Stomach smooth muscle (tissue), 2 donors: ENCODE measurements at regions not wholly inside any gene's neighbourhood (a gene's known extent, or its start where the extent isn't known, plus 50 kb on each side); places are given as distances from the start of the nearest gene placed in this dataset.
"Not testable (repeated sequence)": the region's sequence is repeated elsewhere in the genome, so short reads cannot be mapped to it uniquely, and the experiment has no call there.

ENCODE experiments used
- H3K27ac ChIP-seq: one replicate; pipeline ENCODE4 v1.7.0; 2013; ENCODE audit warnings: mild to moderate bottlenecking, low read length, inconsistent platforms
- H3K27me3 ChIP-seq, 2 donors: one replicate each; pipeline ENCODE4 v1.7.0; 2013; ENCODE audit warnings: low read length in 2 of 2; ENCODE audit not compliant: insufficient read depth in 2 of 2, control insufficient read depth in 1 of 2
- H3K36me3 ChIP-seq, 2 donors: one replicate each; pipeline ENCODE4 v1.7.0; 2013; ENCODE audit warnings: low read length in 2 of 2; ENCODE audit not compliant: control insufficient read depth in 2 of 2, insufficient read depth in 2 of 2
- H3K4me1 ChIP-seq: one replicate; pipeline ENCODE4 v1.7.0; 2013; ENCODE audit warnings: low read length; ENCODE audit not compliant: control insufficient read depth, insufficient read depth
- H3K4me3 ChIP-seq, 2 donors: one replicate each; pipeline ENCODE4 v1.7.0; 2013; ENCODE audit warnings: low read length in 2 of 2
- H3K9ac ChIP-seq, 2 donors: one replicate each; pipeline ENCODE4 v1.7.0; 2013; ENCODE audit warnings: low read length in 2 of 2, mild to moderate bottlenecking in 1 of 2
- H3K9me3 ChIP-seq, 2 donors: one replicate each; pipeline ENCODE4 v1.7.0; 2013; ENCODE audit warnings: low read length in 2 of 2; ENCODE audit not compliant: control insufficient read depth in 2 of 2
- donor health status: healthy.
- donor health status: Pancreatic carcinoma.

DNA sequence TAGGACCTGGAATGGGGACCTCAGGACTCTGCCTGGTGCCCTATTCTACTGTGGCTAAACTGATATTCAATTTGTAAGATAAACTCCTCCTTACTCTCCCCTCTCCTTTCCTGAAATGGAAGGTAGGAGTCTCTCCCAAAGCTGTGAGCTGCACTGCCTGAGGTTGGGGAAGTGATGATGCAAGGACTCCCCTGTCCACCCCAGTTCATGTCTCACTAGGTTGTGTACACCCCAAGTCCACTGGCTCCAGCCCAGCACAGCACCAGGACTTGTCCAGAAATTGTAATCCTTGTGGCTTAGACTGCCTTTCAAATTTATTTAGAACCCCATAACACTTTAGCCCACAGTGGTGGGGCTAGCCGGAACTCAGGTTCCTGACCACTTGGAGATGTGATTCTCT, 247.2 kb upstream of the CTBP2 start:
- Histone ChIP-seq H3K4me3 (no peak overlapping the region), H3K27ac (no peak overlapping the region), H3K4me1 (peaks cover 7% of the 10 kb centered on the region), H3K27me3 (no peaks in the 10 kb centered on the region), H3K9me3 (no peaks in the 10 kb centered on the region), H3K9ac (no peak overlapping the region), H3K36me3 (no peaks in the 10 kb centered on the region)

DNA sequence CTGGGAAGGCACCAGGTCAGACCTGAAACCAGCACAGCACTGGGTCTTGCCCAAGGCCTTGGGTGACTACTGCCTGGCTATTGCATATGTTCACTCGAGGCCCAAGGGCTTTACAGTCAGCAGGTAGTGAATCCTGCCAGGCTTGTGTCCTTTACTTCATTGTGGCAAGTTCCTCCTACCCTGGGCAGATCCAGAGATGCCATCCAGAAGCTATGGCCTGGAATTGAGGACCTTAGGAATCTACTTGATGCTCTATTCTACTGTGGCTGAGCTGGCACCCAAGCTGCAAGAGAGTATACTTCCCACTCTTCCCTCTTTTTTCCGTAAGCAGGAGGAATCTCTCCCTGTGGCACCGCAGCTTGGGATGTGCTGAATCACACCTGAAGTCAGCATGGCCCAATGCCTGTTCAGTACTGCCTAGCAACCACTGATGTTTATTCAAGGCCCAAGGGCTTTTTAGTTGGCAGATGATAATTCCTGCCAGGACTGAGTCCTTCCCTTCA, 246.7 kb upstream of the CTBP2 start:
- Histone ChIP-seq H3K27ac (no peak overlapping the region), H3K36me3 (no peaks in the 10 kb centered on the region), H3K9me3 (no peaks in the 10 kb centered on the region), H3K4me1 (peaks cover 7% of the 10 kb centered on the region), H3K4me3 (no peak overlapping the region), H3K9ac (no peak overlapping the region), H3K27me3 (no peaks in the 10 kb centered on the region)

DNA sequence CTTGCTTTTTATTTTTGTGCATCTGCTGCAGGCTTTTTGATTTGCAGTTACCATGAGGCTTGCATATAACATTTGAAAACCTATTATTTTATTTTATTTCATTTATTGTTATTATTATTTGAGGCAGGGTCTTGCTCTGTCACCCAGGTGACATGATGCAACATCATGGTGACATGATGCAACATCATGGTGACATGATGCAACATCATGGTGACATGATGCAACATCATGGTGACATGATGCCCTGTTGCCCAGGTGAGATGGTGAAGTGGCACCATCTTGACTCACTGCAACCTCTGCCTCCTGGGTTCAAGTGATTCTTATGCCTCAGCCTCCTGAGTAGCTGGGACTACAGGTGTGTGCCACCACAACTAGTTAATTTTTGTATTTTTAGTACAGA, 244.5 kb upstream of the CTBP2 start:
- not testable (repeated sequence) for H3K9me3 ChIP-seq, H3K27me3 ChIP-seq, H3K4me3 ChIP-seq, H3K9ac ChIP-seq, H3K27ac ChIP-seq, H3K36me3 ChIP-seq, H3K4me1 ChIP-seq

DNA sequence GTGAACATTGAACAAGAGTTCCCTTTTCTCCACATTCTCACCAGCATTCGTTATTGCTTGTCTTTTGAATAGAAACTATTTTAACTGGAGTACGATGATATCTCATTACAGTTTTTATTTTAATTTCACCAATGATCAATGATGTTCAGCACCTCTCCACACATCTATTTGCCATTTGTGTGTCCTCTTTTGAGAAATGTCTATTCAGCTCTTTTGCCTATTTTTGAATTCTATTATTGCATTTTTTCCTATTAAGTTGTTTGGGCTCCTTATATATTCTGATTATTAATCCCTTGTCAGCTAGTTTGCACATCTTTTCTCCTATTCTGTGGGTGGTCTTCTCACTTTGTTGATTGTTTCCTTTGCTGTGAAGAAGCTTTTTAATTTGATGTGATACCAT, 241.1 kb upstream of the CTBP2 start:
- no peak overlapping the region for H3K9ac ChIP-seq
- H3K4me1 ChIP-seq, result no peaks in the 10 kb centered on the region
- H3K27me3 ChIP-seq, result no peaks in the 10 kb centered on the region

DNA sequence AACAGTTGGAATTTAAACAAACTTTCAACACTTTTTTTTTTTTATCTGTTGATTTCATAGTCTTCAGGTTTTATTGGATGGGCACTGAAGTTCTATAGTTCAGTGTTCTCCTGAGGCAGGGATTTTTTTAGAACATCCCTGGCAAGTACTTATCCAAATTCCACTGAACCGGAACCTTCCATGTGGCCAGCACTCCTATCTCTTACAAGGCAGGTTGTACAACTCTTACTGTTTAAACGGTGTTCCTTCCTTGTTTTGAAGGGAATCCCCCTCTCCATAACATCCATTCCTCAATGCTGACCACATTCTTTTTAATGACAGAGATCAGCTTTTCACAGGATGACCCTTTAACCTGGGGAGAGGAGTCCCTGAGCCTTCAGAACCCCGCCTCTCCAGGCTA, 238.9 kb upstream of the CTBP2 start:
- Histone ChIP-seq H3K36me3 (no peaks in the 10 kb centered on the region), H3K27ac (no peak overlapping the region), H3K4me3 (no peak overlapping the region)

More for the DNA sequence above, 241.1 kb upstream of the CTBP2 start:
- Histone ChIP-seq H3K9me3 (no peaks in the 10 kb centered on the region), H3K27ac (no peak overlapping the region), H3K4me3 (no peak overlapping the region), H3K36me3 (no peaks in the 10 kb centered on the region)

DNA sequence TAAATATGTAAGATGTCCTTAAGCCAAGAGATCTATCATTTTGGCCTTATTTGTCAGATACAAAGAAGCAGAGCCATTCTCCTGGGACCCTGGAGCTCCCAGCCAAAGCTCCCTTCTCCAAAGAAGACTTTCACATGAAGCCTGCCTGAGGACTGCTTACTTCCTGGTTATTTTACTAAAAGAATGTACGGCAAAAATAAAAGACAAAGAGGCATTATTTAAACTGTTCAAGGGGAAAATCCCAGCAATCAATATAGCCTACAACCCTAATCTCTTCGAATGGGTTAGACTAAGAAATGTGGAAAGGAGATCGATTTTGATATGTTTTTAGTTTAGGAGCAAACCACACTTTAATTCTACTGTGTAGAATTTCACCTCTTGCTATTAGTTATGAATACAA, 237.9 kb upstream of the CTBP2 start:
- no peaks in the 10 kb centered on the region for H3K36me3 ChIP-seq

More for the DNA sequence above, 238.9 kb upstream of the CTBP2 start:
- Histone ChIP-seq H3K27me3 (no peaks in the 10 kb centered on the region), H3K4me1 (no peaks in the 10 kb centered on the region), H3K9me3 (no peaks in the 10 kb centered on the region), H3K9ac (no peak overlapping the region)

DNA sequence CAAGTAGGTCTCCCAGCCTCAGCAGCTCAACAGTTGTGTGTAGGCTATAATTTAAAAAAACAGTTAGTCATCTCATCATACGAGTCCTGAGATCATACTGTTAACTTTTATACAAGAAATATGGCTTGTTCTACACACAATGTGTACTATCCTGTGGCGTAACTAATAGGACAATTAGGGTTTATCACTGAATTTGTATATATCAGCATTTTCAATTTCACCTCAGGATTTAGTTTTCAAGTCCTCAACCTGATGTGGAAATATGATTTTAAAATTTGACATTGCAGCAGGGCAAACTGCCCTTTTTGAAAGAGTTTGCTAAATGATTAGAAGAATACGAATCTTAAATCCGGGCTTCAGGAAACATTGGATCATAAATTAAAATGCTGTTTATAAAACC, 237.2 kb upstream of the CTBP2 start:
- H3K27ac ChIP-seq, result no peak overlapping the region

More for the DNA sequence above, 237.9 kb upstream of the CTBP2 start:
- Histone ChIP-seq H3K4me1 (no peaks in the 10 kb centered on the region), H3K27me3 (no peaks in the 10 kb centered on the region), H3K9ac (no peak overlapping the region), H3K4me3 (no peak overlapping the region), H3K27ac (no peak overlapping the region), H3K9me3 (no peaks in the 10 kb centered on the region)

DNA sequence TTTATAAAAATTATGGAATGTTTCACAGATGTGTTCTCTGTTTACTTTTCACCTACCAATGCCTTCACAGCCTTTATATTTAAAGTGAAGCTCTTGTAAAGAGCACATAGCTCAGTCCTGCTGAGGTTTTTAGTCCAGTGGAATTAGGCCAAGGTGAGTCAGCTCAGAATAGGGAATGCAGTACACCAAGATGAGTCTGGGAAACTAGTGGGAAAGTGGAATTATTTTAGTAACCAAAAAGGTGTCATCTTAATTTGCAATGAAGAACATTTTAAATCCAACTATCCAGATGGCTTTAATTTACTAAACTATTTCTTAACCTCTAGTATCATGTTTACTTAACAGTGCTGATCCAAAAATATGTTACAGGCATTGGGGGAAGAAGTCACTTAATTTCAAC, 236.3 kb upstream of the CTBP2 start:
- Histone ChIP-seq H3K9me3 (no peaks in the 10 kb centered on the region), H3K36me3 (no peaks in the 10 kb centered on the region), H3K4me3 (no peak overlapping the region), H3K4me1 (no peaks in the 10 kb centered on the region), H3K27me3 (no peaks in the 10 kb centered on the region), H3K9ac (no peak overlapping the region), H3K27ac (no peak overlapping the region)

More for the DNA sequence above, 237.2 kb upstream of the CTBP2 start:
- H3K27me3 ChIP-seq, result no peaks in the 10 kb centered on the region
- H3K4me1 ChIP-seq, result no peaks in the 10 kb centered on the region
- no peaks in the 10 kb centered on the region for H3K36me3 ChIP-seq
- H3K4me3 ChIP-seq, result no peak overlapping the region
- no peaks in the 10 kb centered on the region for H3K9me3 ChIP-seq
- H3K9ac ChIP-seq, result no peak overlapping the region

DNA sequence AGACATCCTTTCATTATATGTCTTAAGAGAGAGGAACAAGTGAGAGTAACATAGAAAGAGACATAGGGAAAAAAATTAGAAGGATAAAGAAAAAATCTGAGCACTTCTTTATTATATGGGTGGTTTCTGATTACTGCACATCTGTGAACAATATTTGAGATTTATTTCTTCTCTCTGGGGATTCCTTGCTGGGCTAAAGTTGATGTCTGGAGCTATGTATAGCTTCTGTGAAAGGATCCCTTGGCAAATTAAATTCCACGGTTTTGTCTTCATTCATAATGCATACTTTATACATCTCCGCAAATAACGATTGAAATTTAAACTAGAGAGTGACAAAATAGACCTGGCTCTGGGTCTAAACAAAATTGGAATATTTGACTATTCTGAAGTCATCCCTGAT, 232.2 kb upstream of the CTBP2 start:
- no peak overlapping the region for H3K4me3 ChIP-seq
- no peak overlapping the region for H3K9ac ChIP-seq
- H3K27me3 ChIP-seq, result no peaks in the 10 kb centered on the region
- H3K4me1 ChIP-seq, result no peaks in the 10 kb centered on the region
- H3K27ac ChIP-seq, result no peak overlapping the region
- H3K9me3 ChIP-seq, result peaks cover 5 to 9% of the 10 kb centered on the region in 2 donors
- H3K36me3 ChIP-seq, result no peaks in the 10 kb centered on the region

DNA sequence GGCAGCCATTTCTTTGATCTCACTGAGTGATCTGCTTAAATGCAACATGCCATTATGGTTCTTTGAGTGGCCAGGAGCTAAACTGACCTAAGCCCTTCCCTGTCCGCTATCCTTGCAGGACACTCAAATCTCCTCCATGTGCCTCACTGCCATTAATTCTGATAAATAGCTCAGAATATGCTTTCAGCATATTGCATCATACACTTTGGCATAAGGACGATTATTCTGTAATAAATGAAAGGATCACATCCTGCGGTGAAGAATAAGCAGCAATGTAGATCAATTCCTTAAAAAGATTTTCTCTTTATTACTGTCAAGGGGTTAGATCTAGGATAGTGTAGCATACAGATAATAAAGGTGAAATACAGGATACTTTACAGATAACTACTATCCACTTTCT, 231.8 kb upstream of the CTBP2 start:
- Histone ChIP-seq H3K4me1 (no peaks in the 10 kb centered on the region), H3K4me3 (no peak overlapping the region), H3K9me3 (peaks cover 5 to 9% of the 10 kb centered on the region in 2 donors), H3K27ac (no peak overlapping the region), H3K36me3 (no peaks in the 10 kb centered on the region), H3K27me3 (no peaks in the 10 kb centered on the region), H3K9ac (no peak overlapping the region)

DNA sequence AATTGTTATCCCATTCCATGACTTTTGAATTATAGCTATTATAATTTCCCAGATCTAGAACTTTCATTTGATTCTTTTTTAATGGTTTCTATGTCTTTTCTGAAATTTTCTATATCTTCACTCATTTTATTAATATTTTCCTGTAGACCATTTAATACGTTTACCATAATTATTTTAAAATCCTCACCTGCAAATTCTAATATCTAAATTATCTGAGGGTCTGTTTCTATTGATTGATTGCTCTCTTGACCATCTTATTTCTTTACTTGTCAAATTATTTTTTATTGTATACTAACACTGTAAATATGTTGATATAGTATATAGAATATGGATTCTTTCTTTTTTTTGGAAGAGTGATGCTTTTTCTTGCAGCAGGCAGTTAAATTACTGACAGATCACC, 229.3 kb upstream of the CTBP2 start:
- no peaks in the 10 kb centered on the region for H3K36me3 ChIP-seq
- H3K9me3 ChIP-seq, result peaks cover 5 to 9% of the 10 kb centered on the region in 2 donors
- H3K27ac ChIP-seq, result no peak overlapping the region
- no peaks in the 10 kb centered on the region for H3K4me1 ChIP-seq
- no peaks in the 10 kb centered on the region for H3K27me3 ChIP-seq
- H3K4me3 ChIP-seq, result no peak overlapping the region
- H3K9ac ChIP-seq, result no peak overlapping the region
